Epithelial cell of esophagus (primary cell): ENCODE measurements at regions not wholly inside any gene's neighbourhood (a gene's known extent, or its start where the extent isn't known, plus 50 kb on each side); places are given as distances from the start of the nearest gene placed in this dataset.

ENCODE experiments used
- DNase-seq: peaks from one replicate; pipeline ENCODE4 v3.0.0; 2010; ENCODE audit warnings: low read depth
- H3K4me3 ChIP-seq: 2 replicates; pipeline ENCODE4 v1.5.1; 2011; ENCODE audit warnings: mild to moderate bottlenecking, low read length, control low read depth
- TF ChIP-seq, protein P1 (sequence below): IDR thresholded peaks from 2 replicates; pipeline ENCODE4 v1.5.1; 2011; ENCODE audit warnings: low read depth, mild to moderate bottlenecking, low read length, control low read depth, inconsistent platforms; ENCODE audit not compliant: insufficient read depth; ENCODE audit errors: missing control alignments

DNA sequence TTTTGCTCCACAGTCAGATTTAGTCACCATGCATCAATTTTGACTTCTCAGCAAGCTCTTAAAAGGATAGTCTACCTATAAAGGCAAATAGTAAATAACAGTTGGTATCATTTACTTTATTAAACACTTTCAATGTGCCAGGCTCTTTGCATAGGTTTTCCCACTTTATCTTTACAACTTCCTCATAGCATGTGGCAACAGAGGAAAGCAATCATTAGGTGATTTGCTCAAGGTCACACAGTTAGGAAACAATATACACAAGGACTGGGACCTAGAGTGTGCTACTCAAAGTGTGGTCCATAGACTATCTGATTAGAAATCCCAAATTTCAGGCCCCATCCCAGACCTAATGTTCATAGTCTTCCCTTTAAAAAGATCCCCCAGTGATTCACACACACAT, 212.3 kb downstream of the MTERF1 start:
- DNase-seq: no peak
- TF ChIP-seq, protein P1, sequence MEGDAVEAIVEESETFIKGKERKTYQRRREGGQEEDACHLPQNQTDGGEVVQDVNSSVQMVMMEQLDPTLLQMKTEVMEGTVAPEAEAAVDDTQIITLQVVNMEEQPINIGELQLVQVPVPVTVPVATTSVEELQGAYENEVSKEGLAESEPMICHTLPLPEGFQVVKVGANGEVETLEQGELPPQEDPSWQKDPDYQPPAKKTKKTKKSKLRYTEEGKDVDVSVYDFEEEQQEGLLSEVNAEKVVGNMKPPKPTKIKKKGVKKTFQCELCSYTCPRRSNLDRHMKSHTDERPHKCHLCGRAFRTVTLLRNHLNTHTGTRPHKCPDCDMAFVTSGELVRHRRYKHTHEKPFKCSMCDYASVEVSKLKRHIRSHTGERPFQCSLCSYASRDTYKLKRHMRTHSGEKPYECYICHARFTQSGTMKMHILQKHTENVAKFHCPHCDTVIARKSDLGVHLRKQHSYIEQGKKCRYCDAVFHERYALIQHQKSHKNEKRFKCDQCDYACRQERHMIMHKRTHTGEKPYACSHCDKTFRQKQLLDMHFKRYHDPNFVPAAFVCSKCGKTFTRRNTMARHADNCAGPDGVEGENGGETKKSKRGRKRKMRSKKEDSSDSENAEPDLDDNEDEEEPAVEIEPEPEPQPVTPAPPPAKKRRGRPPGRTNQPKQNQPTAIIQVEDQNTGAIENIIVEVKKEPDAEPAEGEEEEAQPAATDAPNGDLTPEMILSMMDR: no peak
- H3K4me3 ChIP-seq: no peak overlapping the region

DNA sequence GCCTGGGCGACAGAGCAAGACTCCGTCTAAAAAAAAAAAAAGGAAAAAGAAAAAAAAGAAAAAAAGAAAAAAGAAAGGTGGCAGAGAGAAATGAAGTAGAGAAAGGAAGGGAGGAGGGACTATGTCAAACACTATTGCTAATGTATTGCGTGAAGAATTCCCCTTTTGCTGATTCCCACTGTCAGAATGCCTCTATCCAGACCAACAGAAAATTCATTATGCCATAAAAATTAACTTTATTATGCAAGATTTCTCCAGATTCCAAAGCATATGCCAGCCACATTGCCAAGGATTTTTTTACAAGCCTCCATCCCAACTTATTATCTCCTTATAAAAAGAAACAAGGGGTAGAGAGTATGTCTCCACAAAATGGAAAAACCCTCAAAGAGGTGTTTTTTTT, 209.3 kb downstream of the MTERF1 start:
- TF ChIP-seq, protein P1: no peak
- H3K4me3 ChIP-seq: no peak overlapping the region
- no peak for DNase-seq

DNA sequence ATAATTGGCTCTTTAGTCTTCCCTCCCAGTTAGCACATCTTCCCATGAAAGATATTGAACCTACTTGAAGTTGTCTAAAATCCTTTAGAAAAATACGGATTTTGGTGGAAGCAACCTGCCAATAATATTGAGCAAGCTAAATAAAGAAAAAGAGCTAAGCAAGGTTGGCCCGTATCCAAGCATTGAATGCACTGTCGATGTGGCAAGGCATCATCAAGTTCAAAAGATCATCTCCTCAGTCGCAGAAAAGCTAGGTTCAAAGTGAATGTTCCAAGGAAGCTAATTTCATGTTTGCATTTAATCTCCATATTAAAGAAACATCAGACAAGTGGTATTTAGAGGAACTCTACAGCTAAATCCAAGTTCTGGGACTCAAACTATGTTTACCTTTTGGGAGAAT, 206.0 kb downstream of the MTERF1 start:
- TF ChIP-seq, protein P1: no peak
- DNase-seq: no peak
- no peak overlapping the region for H3K4me3 ChIP-seq

DNA sequence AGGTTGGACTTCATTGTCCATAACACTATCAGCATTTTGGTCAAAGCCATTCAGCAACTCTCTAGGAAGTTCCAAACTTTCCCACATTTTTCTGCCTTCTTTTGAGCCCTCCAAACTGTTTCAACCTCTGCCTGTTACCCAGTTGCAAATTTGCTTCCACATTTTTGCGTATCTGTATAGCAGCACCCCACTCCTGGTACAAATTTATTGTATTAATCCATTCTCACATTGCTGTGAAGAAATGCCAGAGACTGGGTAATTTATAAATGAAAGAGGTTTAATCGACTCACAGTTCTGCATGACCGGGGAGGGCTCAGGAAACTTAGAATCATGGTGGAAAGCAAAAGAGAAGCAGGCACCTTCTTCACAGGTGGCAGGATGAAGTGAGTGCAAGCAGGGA, 198.8 kb downstream of the MTERF1 start:
- TF ChIP-seq, protein P1: no peak
- DNase-seq: no peak
- H3K4me3 ChIP-seq: no peak overlapping the region

DNA sequence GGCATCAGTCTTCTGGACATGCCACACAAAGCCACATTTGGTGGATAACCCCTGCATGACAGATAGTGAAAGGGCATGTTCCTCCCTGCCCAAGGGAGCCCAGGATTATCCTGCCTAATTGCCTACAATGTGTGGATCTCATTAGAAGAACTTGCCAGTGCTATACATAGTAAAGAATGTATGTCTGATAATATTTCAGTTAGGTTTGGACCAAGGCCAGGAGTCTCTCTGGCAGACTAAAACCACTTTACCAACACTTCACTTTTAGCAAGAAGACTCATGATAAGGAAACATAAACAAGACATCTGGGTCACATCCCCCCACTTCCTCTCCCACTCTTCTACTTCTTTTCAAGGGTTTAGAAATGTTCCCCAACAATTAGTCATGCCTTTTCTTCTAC, 196.7 kb downstream of the MTERF1 start:
- TF ChIP-seq, protein P1: no peak
- peak; percentile 36 for DNase-seq
- H3K4me3 ChIP-seq: no peak overlapping the region

DNA sequence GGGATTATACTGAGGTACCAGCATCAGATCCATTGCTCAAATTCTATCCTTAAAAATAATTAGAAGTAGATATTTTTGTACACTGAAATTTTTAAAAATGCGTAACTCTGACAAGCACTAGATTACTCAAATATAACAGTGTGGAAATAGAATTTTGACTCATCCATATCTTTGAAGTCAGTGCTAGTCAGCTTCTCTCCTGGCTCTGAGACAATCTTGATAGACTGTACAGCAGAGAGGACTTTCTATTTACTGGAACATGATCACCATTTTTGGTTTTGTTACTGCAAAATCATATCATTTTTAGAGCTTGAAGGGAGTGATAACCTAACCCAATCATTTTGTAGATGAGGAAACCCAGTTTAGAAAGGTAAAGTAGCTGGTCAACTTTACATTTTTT, 195.0 kb downstream of the MTERF1 start:
- no peak overlapping the region for H3K4me3 ChIP-seq
- peak; percentile 24 for DNase-seq
- TF ChIP-seq, protein P1: no peak

DNA sequence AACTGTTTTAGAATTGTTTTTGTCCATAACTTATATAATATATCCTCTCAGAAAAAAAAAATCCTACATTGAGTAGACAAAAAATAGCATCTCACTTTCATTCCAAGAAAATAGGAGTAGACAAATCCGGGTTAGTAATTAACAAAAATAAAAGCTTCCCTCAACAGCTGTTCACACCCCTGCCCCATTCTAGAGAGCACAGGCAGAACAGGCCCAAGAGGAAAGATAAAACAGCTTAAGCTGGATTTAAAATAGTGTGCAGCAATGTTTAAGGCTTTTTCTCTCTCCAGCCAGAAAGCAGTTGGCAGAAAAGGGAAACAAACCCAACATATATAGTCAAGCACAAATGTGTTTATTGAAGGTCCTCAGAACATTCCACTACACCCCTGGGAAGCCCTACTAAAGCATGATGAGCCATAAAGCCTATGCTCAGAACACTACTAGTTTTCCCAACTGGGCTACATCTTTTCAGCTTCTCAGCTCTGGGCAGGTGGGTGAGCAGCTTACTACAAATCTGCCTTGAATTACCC, 189.9 kb downstream of the MTERF1 start:
- DNase-seq: no peak
- TF ChIP-seq, protein P1: no peak
- H3K4me3 ChIP-seq: no peak overlapping the region
